Ovary (tissue), 7 donors: ENCODE measurements at regions not wholly inside any gene's neighbourhood (a gene's known extent, or its start where the extent isn't known, plus 50 kb on each side); places are given as distances from the start of the nearest gene placed in this dataset.

Experiments
- DNase-seq, 5 donors: peaks; one replicate each; pipeline ENCODE4 v3.0.0-alpha.2; 2019 to 2020
- H3K27ac ChIP-seq, 2 donors: fragments of 200-600 bp; one replicate each; pipeline versions ENCODE4 v1.5.1 to v1.8.0; 2019 to 2022
- H3K27me3 ChIP-seq: fragments of 200-600 bp; one replicate; pipeline ENCODE4 v1.8.0; 2022
- H3K36me3 ChIP-seq: fragments of 200-600 bp; sonication (generic); one replicate; pipeline ENCODE4 v1.5.1; 2019
- H3K4me1 ChIP-seq: one replicate; pipeline ENCODE4 v1.8.1; 2013; ENCODE audit warnings: mild to moderate bottlenecking, moderate library complexity; ENCODE audit not compliant: insufficient read depth
- H3K4me3 ChIP-seq: fragments of 200-600 bp; sonication (generic); one replicate; pipeline ENCODE4 v1.5.1; 2017
- H3K9me3 ChIP-seq, 2 donors: fragments of 200-600 bp in 1 of 2; sonication (generic) in 1 of 2; one replicate each; pipeline versions ENCODE4 v1.5.1 to v1.8.1; 2013 to 2019; ENCODE audit warnings: mild to moderate bottlenecking in 1 of 2, moderate library complexity in 1 of 2
- CTCF ChIP-seq, 3 donors: fragments of 450-650 bp in 2 of 3; fragments of 200-600 bp in 1 of 3; IDR thresholded peaks; one replicate each; pipeline versions ENCODE4 v1.5.1 to v1.8.0; 2016 to 2022; ENCODE audit warnings: antibody characterized with exemption in 3 of 3, mild to moderate bottlenecking in 1 of 3
- EP300 ChIP-seq: sonication (generic); formaldehyde crosslinking; IDR thresholded peaks from one replicate; pipeline ENCODE4 v1.6.1; 2017; ENCODE audit warnings: antibody characterized with exemption
- POLR2A ChIP-seq: fragments of 450-650 bp; IDR thresholded peaks from one replicate; pipeline ENCODE4 v1.6.1; 2017; ENCODE audit warnings: antibody characterized with exemption, mild to moderate bottlenecking, moderate library complexity
- WGBS, 3 donors: extraction: QIAGEN DNeasy Blood & Tissue Kit in 1 of 3; methylation state at CpG; one replicate each; pipeline versions ENCODE4 v1.1.5 to v1.1.7; 2013 to 2017; 5-methylcytosine and 5-hydroxymethylcytosine counted together
- intact Hi-C, 4 donors: fragments of 100-400 bp; cut with DNase I; formaldehyde crosslinking; loops; one replicate each; pipeline versions ENCODE4 v1.11.0 to v1.15.1; 2022 to 2023
- donor health status: DM: no; HTN: no; CAD: no; lungs with moderate emphysema.
- donor health status: DM: no; HTN: no; CAD: no.
- donor health status: Bipolar disorder and iron deficiency.
- donor health status: DM: no; HTN: no; CAD: no.
- donor health status: DM: yes; HTN: yes; CAD: no.

- WGBS, 3 donors: 42 to 64% (median 52%) methylated on average over 2 of the region's 2 CpGs
- no peak overlapping the region for H3K27ac ChIP-seq
- no peaks in the 10 kb centered on the region for H3K27me3 ChIP-seq
- H3K9me3 ChIP-seq: no peaks in the 10 kb centered on the region
- H3K4me3 ChIP-seq: no peak overlapping the region
- H3K4me1 ChIP-seq: no peaks in the 10 kb centered on the region
- no peak for TF ChIP-seq EP300
- TF ChIP-seq POLR2A: no peak
- TF ChIP-seq CTCF (IDR thresholded peaks at IDR 0.05): no peak
- no peak for DNase-seq
- intact Hi-C loops: no loop called here
- no peaks in the 10 kb centered on the region for H3K36me3 ChIP-seq
Observed at GRCh38 chr21:15415541-15416261, 314.1 kb upstream of the USP25 start.

- no peak for DNase-seq
- Histone ChIP-seq H3K27me3 (no peaks in the 10 kb centered on the region), H3K27ac (no peak overlapping the region), H3K9me3 (no peaks in the 10 kb centered on the region), H3K4me3 (no peak overlapping the region), H3K36me3 (no peaks in the 10 kb centered on the region), H3K4me1 (peaks cover 5% of the 10 kb centered on the region)
- TF ChIP-seq EP300 (no peak), CTCF (IDR thresholded peaks at IDR 0.05) (no peak), POLR2A (no peak)
- 79 to 95% (median 93%) methylated on average over 5 of the region's 5 CpGs for WGBS, 3 donors
- intact Hi-C loops: no loop called here
Observed at GRCh38 chr21:15421441-15421881, 308.3 kb upstream of the USP25 start.

GRCh38 chr21:15421947-15422346 lies 307.8 kb upstream of the USP25 start:
- H3K36me3 ChIP-seq: no peaks in the 10 kb centered on the region
- peaks cover 5% of the 10 kb centered on the region for H3K4me1 ChIP-seq
- 58 to 62% (median 61%) methylated on average over 2 of the region's 2 CpGs for WGBS, 3 donors
- intact Hi-C loops: no loop called here
- no peak overlapping the region for H3K27ac ChIP-seq
- H3K4me3 ChIP-seq: no peak overlapping the region
- TF ChIP-seq EP300 (no peak), POLR2A (no peak), CTCF (IDR thresholded peaks at IDR 0.05) (no peak)
- no peak for DNase-seq
- no peaks in the 10 kb centered on the region for H3K9me3 ChIP-seq
- no peaks in the 10 kb centered on the region for H3K27me3 ChIP-seq

GRCh38 chr21:15422783-15423182 lies 307.0 kb upstream of the USP25 start:
- TF ChIP-seq CTCF (IDR thresholded peaks at IDR 0.05) (no peak), EP300 (no peak), POLR2A (no peak)
- no peaks in the 10 kb centered on the region for H3K27me3 ChIP-seq
- WGBS, 3 donors: 3 to 34% (median 11%) methylated on average over 3 of the region's 3 CpGs

More at GRCh38 chr21:15422783-15423182, 307.0 kb upstream of the USP25 start:
- Histone ChIP-seq H3K36me3 (no peaks in the 10 kb centered on the region), H3K27ac (no peak overlapping the region), H3K4me1 (peaks cover 5% of the 10 kb centered on the region), H3K4me3 (no peak overlapping the region), H3K9me3 (no peaks in the 10 kb centered on the region)
- intact Hi-C loops: no loop called here
- no peak for DNase-seq
